GM18873 (cell line): ENCODE measurements at regions not wholly inside any gene's neighbourhood (a gene's known extent, or its start where the extent isn't known, plus 50 kb on each side); places are given as distances from the start of the nearest gene placed in this dataset.
"Not testable (repeated sequence)": the region's sequence is repeated elsewhere in the genome, so short reads cannot be mapped to it uniquely, and the experiment has no call there.

ENCODE experiments used
- ATAC-seq: cut with Tn5 transposase; IDR thresholded peaks from one replicate; pipeline ENCODE4 v1.9.1; 2021; ENCODE audit warnings: mild to moderate bottlenecking, moderate library complexity, moderate number of reproducible peaks; ENCODE audit not compliant: unreplicated experiment, low FRiP score

- ATAC-seq: no peak
Observed at GRCh38 chr4:110424144-110424543, 51.8 kb upstream of the ENPEP start.

DNA sequence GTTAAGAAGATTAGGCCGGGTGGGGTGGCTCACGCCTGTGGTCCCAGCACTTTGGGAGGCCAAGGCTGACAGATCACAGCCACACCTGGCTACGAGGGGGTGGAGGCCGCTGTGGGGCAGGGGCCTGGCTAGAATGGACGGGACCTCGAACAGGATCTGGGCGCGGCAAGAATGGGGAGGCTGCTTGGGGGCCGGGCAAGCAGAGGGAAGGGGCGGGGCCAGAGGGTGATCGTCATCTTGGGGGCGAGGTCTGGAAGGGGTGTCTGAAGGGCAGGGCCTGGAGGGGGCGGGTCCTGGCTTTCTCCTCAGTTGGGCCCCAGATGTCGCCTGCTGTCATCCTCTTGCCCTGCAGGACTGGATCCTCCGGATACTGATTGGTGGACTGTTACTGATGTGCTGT, 57.3 kb upstream of the ENPEP start:
- no peak for ATAC-seq

GRCh38 chr4:110417136-110417535, 58.8 kb upstream of the ENPEP start:
- ATAC-seq: no peak

GRCh38 chr4:110415478-110415877, 60.5 kb upstream of the ENPEP start:
- no peak for ATAC-seq

GRCh38 chr4:110415041-110415440, 60.9 kb upstream of the ENPEP start:
- no peak for ATAC-seq

- no peak for ATAC-seq
Observed at GRCh38 chr4:110414561-110414920, 61.4 kb upstream of the ENPEP start.

DNA sequence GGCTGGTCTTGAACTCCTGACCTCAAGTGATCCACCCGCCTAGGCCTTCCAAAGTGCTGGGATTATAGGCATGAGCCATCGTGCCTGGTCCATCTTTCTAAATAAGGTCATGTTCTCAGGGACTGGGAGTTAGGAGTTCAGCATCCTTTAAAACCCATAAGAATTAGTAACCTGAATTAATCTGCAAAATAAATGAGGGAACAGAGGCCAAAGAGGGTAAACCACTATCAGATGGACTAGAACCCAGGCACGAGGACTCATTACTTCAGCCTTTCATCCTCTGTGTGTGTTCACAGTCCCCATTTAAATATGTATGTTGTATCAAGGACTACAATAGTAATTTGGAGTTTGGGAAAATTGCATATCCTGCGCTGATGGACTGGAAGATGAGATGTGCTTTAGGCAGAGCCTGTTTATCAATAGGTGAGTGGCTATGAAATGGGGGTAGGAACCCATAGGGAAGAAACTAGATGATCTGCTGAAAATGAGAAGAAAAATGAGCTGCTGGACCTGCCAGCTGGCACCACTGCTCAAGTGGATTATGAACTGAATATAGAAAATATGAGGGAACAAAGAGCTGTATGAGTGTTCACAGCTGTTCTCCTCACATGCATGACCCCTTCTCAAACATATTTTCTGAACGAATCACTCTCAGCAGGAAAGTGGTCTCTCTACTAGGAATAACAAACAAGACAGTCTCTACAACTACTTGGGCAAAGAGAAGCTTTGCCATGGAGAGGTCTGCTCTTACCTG, 62.0 kb upstream of the ENPEP start:
- not testable (repeated sequence) for ATAC-seq

DNA sequence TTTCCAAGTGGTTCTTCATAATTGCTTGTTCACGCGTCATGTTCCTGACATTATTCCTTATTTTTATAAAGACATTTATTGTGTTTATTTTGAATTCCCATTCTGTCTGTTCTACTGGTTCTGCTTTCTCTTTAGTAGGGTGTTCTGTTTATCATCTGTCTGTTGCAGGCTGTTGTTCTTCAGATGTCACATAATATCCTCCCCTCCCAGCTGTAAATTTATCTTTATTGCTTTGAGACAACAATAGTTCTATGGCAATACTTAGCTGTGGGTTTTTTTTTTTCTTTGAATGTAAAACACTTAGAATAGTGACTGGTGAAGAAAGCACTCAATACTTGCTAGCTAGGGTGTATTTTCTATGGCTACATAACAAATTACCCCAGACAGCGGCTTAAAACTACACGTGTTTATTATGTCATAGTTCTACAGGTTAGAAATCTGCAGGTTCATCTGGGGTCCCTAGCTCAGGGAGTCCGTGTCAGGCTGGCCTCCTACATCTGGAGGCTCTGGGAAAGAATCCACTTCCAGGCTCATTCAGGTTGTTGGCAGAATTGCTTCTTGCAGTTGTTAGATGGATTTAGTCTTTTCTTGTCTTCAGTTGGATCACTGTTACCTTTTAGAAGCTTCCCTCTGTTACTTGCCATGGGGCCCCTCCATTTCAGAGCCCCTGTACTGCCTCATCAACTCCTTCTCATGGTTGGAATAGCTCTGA, 63.4 kb upstream of the ENPEP start:
- ATAC-seq: no peak

GRCh38 chr4:110411574-110412011, 64.4 kb upstream of the ENPEP start:
- ATAC-seq: no peak

DNA sequence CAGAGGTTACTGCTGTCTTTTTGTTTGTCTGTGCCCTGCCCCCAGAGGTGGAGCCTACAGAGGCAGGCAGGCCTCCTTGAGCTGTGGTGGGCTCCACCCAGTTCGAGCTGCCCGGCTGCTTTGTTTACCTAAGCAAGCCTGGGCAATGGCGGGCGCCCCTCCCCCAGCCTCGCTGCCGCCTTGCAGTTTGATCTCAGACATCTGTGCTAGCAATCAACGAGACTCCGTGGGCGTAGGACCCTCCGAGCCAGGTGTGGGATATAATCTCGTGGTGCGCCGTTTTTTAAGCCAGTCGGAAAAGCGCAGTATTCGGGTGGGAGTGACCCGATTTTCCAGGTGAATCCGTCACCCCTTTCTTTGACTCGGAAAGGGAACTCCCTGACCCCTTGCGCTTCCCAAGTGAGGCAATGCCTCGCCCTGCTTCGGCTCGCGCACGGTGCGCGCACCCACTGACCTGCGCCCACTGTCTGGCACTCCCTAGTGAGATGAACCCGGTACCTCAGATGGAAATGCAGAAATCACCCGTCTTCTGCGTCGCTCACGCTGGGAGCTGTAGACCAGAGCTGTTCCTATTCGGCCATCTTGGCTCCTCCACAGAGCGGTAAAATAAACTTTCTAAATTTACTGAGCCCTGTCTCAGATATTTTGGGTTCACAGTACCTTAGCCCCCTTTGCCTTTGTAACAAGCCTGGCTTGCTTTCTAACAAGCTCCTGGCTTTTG, 64.9 kb upstream of the ENPEP start:
- ATAC-seq: not testable (repeated sequence)

GRCh38 chr4:110400086-110400485, 75.9 kb upstream of the ENPEP start:
- no peak for ATAC-seq

DNA sequence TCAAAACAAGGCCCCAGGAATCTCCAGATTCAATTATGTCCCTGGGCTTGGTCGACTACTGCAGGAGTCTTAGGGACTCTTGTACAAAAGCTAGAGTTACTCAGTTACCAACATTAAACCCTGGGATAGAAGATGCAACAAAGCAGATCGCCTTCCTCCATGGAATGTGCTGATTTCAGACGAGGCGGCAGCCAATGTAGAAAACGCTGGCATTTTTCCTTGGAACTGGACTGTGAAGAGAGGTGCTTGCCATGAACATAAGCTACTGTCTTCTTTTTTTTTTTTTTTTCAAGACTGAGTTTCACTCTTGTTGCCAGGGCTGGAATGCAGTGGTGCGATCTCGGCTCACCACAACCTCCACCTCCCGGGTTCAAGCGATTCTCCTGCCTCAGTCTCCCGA, 76.9 kb upstream of the ENPEP start:
- ATAC-seq: not testable (repeated sequence)

- no peak for ATAC-seq
Observed at GRCh38 chr4:110396963-110397362, 79.0 kb upstream of the ENPEP start.

DNA sequence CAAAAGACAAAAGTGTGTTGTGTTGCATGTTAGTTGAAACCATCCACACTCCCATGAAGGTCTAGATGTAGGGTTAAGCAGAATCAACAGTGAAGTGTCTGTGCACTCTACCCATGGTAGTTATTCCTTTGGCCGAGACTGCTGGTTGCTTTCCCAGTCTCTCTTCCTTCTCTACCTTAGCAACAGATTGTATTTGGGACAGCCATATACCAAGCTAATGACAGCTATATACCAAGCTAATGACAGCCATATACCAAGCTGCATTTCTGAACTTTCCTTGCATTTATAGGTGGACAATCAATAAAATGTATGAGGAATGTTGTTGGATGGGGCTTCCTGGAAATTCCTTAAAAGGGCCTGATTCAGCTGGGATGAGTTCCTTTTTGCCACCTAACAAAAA, 80.5 kb upstream of the ENPEP start:
- no peak for ATAC-seq

DNA sequence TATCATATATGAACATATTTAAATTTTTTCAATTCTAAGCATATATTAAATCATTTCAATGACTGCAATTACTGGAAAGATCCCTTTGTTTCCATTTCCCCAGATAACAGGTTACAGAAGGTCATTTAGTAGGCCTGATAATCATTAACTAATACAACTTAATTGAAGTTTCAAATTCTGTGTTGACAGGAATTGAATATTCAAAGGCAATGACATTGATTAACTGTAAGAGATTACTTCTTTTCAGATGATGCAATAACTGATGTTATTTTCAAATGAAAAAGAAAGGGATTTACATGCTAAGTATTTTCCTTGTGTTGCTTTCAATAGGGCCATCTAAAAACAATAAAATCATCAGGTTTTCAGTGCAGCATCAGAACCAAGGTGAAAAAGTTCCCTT, 81.1 kb upstream of the ENPEP start:
- no peak for ATAC-seq

DNA sequence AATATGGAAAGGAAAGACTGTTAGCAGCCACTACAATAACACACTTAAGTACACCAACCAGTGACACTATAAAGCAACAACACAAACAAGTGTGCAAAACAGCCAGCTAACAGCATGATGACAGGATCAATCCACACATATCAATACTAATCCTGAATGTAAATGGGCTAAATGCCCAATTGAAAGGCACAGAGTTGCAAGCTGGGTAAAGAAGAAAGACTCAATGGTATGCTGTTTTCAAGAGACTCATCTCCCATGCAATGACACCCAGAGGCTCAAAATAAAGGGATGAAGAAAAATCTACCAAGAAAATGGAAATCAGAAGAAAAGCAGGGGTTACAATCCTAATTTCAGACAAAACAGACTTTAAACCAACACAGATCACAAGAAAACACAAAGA, 94.2 kb upstream of the ENPEP start:
- ATAC-seq: no peak

DNA sequence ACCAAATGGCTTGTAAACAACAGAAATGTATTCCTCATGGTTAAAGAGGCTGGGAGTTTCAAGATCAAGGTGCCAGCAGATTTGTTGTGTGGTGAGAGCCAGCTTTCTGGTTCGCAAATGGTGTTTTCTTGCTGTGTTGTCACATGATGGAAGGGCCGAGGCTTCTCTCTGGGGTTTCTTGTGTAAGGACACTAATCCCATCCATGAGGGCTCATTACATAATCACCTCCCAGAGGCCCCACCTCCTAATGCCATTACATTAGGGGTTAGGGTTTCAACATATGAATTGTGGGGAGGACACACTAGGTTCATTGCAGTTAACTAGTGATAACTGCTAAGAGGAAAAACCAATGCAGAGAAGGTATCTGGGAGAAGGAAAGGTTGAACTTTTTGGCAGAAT, 103.5 kb upstream of the ENPEP start:
- ATAC-seq: no peak

DNA sequence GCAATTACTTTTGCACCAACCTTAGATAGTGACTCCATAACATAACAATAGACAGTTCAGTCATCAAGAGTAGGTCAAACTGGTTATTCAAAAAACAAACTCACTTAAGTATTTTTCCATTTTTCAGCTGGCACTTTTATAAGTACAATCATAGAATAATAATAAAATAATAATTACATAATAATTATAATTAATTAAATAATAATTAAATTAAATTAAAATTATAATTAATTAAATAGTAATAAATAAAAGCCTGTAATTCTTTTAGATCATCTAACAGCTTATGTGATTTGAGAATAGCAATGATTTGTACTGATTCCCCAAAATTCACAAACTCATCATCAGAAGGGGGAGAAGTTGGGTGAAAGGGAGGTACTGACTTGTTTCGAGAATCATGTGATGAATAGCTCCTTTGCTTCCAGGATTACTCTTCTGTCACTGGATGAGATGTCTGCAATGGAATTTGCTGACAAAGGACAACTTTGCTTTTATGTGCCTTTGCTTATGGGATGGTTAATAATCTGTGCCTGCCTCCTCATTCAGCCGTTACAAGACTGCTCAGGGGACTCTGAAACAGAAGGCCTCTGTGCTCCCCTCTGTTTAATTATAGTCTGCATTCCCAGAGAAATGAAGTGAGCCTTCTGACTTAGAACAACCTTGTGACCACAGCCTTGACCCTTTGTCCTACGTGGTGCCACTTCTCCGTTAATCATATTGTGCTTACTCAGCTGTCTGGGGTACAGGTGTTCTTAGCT, 104.8 kb upstream of the ENPEP start:
- ATAC-seq: no peak

GRCh38 chr4:110368409-110368808, 107.5 kb upstream of the ENPEP start:
- no peak for ATAC-seq

GRCh38 chr4:110367156-110367555, 108.8 kb upstream of the ENPEP start:
- ATAC-seq: no peak

DNA sequence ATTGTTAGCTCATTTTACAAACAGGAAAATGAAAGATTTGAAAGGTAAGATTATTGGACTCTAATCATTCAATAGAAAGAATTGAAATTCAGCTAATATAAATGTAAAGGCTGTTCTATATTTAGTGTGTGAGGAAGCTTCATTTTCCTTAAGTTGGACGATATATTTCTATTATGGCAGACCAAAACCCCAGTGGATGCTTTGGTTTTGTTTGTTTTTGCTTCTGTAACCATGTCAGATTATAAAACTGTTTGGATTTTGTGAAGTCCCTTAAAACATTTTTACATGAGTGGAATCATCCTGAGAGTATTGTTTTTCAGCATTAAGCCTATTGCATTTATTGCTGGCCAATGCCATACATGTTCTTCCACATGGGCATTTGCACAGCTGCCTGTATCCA, 110.2 kb upstream of the ENPEP start:
- ATAC-seq: no peak
